K562 (cell line): ENCODE measurements at regions not wholly inside any gene's neighbourhood (a gene's known extent, or its start where the extent isn't known, plus 50 kb on each side); places are given as distances from the start of the nearest gene placed in this dataset.

Experiments used
- BHLHE40 ChIP-seq: IDR thresholded peaks from 2 replicates; pipeline ENCODE4 v1.6.1; 2011; ENCODE audit warnings: low read length, improper control_type of control experiment
- HCFC1 ChIP-seq: IDR thresholded peaks from 2 replicates; pipeline ENCODE4 v1.6.1; 2012; ENCODE audit warnings: low read depth, low read length, improper control_type of control experiment
- MBD1 ChIP-seq: fragments of 250-450 bp; sonication (Bioruptor Pico); IDR thresholded peaks from 2 replicates; pipeline ENCODE4 v1.8.0; 2022; ENCODE audit warnings: inconsistent platforms
- POLR2A ChIP-seq: fragments of 450-650 bp; conservative IDR thresholded peaks from 2 replicates; pipeline ENCODE4 v1.6.1; 2016
- TEAD4 ChIP-seq, 2 experiments: sonication (generic) in 1 of 2; formaldehyde crosslinking in 1 of 2; IDR thresholded peaks; 2 replicates each; pipeline versions ENCODE4 v1.6.1 to v1.8.0; 2012 to 2022; ENCODE audit warnings: borderline replicate concordance in 1 of 2, inconsistent platforms in 1 of 2, low read length in 1 of 2, mild to moderate bottlenecking in 1 of 2, missing genetic modification reagents in 1 of 2
- THAP7 ChIP-seq: fragments of 250-450 bp; sonication (Bioruptor Pico); IDR thresholded peaks from 2 replicates; pipeline ENCODE4 v1.5.0; 2021
- TF ChIP-seq, protein P1 (sequence below): fragments of 450-650 bp; IDR thresholded peaks from 2 replicates; pipeline ENCODE4 v1.6.1; 2017; ENCODE audit warnings: antibody characterized with exemption, mild to moderate bottlenecking
- TF ChIP-seq, protein P2 (sequence below): conservative IDR thresholded peaks from 2 replicates; pipeline ENCODE4 v1.6.1; 2011; ENCODE audit warnings: low read depth, mild to moderate bottlenecking, low read length; ENCODE audit not compliant: control insufficient read depth

GRCh38 chr10:3485057-3485686 lies 299.8 kb downstream of the KLF6 start:
- no peak for TF ChIP-seq HCFC1
- TF ChIP-seq, protein P1, sequence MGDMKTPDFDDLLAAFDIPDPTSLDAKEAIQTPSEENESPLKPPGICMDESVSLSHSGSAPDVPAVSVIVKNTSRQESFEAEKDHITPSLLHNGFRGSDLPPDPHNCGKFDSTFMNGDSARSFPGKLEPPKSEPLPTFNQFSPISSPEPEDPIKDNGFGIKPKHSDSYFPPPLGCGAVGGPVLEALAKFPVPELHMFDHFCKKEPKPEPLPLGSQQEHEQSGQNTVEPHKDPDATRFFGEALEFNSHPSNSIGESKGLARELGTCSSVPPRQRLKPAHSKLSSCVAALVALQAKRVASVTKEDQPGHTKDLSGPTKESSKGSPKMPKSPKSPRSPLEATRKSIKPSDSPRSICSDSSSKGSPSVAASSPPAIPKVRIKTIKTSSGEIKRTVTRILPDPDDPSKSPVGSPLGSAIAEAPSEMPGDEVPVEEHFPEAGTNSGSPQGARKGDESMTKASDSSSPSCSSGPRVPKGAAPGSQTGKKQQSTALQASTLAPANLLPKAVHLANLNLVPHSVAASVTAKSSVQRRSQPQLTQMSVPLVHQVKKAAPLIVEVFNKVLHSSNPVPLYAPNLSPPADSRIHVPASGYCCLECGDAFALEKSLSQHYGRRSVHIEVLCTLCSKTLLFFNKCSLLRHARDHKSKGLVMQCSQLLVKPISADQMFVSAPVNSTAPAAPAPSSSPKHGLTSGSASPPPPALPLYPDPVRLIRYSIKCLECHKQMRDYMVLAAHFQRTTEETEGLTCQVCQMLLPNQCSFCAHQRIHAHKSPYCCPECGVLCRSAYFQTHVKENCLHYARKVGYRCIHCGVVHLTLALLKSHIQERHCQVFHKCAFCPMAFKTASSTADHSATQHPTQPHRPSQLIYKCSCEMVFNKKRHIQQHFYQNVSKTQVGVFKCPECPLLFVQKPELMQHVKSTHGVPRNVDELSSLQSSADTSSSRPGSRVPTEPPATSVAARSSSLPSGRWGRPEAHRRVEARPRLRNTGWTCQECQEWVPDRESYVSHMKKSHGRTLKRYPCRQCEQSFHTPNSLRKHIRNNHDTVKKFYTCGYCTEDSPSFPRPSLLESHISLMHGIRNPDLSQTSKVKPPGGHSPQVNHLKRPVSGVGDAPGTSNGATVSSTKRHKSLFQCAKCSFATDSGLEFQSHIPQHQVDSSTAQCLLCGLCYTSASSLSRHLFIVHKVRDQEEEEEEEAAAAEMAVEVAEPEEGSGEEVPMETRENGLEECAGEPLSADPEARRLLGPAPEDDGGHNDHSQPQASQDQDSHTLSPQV: no peak
- TF ChIP-seq BHLHE40: no peak
- no peak for TF ChIP-seq THAP7 (CRISPR knock-in tag)
- no peak for TF ChIP-seq TEAD4 (IDR thresholded peaks at IDR 0.05; ENCODE audit: low read length)
- TF ChIP-seq TEAD4 (CRISPR knock-in tag; IDR thresholded peaks at IDR 0.05; ENCODE audit: borderline replicate concordance): no peak
- no peak for TF ChIP-seq MBD1 (CRISPR knock-in tag)
- TF ChIP-seq, protein P2, sequence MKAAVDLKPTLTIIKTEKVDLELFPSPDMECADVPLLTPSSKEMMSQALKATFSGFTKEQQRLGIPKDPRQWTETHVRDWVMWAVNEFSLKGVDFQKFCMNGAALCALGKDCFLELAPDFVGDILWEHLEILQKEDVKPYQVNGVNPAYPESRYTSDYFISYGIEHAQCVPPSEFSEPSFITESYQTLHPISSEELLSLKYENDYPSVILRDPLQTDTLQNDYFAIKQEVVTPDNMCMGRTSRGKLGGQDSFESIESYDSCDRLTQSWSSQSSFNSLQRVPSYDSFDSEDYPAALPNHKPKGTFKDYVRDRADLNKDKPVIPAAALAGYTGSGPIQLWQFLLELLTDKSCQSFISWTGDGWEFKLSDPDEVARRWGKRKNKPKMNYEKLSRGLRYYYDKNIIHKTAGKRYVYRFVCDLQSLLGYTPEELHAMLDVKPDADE: no peak
- no peak for TF ChIP-seq POLR2A
